Umbilical cord (tissue), 1 donor: ENCODE measurements at regions not wholly inside any gene's neighbourhood (a gene's known extent, or its start where the extent isn't known, plus 50 kb on each side); places are given as distances from the start of the nearest gene placed in this dataset.
"Not testable (repeated sequence)": the region's sequence is repeated elsewhere in the genome, so short reads cannot be mapped to it uniquely, and the experiment has no call there.

Experiments used
- DNase-seq: peaks from one replicate; pipeline ENCODE4 v3.0.0-alpha.2; 2015; ENCODE audit warnings: low spot score

GRCh38 chr12:40431169-40431568, 206.4 kb downstream of the LRRK2 start:
- no peak for DNase-seq

- DNase-seq = no peak
Observed at GRCh38 chr12:40435251-40435650, 210.5 kb downstream of the LRRK2 start.

- no peak for DNase-seq
Observed at GRCh38 chr12:40435951-40436350, 211.2 kb downstream of the LRRK2 start.

GRCh38 chr12:40436564-40436963, 211.8 kb downstream of the LRRK2 start:
- DNase-seq = no peak

GRCh38 chr12:40439771-40440492, 215.1 kb downstream of the LRRK2 start:
- DNase-seq = no peak

- no peak for DNase-seq
Observed at GRCh38 chr12:40444174-40444573, 219.4 kb downstream of the LRRK2 start.

- DNase-seq = peak; percentile 8
Observed at GRCh38 chr12:40446385-40446784, 221.6 kb downstream of the LRRK2 start.

GRCh38 chr12:40448523-40448922, 223.7 kb downstream of the LRRK2 start:
- DNase-seq = not testable (repeated sequence)

GRCh38 chr12:40451661-40452060, 226.9 kb downstream of the LRRK2 start:
- DNase-seq = no peak

- no peak for DNase-seq
Observed at GRCh38 chr12:40464121-40464520, 228.1 kb upstream of the CNTN1 start.

GRCh38 chr12:40469736-40470135, 222.5 kb upstream of the CNTN1 start:
- no peak for DNase-seq

GRCh38 chr12:40473962-40474361, 218.3 kb upstream of the CNTN1 start:
- DNase-seq = no peak

GRCh38 chr12:40474630-40475029, 217.6 kb upstream of the CNTN1 start:
- DNase-seq = no peak

- no peak for DNase-seq
Observed at GRCh38 chr12:40499856-40500255, 192.4 kb upstream of the CNTN1 start.

GRCh38 chr12:40502322-40502721, 189.9 kb upstream of the CNTN1 start:
- no peak for DNase-seq

GRCh38 chr12:40505327-40505726, 186.9 kb upstream of the CNTN1 start:
- DNase-seq = no peak

- no peak for DNase-seq
Observed at GRCh38 chr12:40508421-40508820, 183.8 kb upstream of the CNTN1 start.

GRCh38 chr12:40511341-40511740, 180.9 kb upstream of the CNTN1 start:
- DNase-seq = no peak

GRCh38 chr12:40515041-40515816, 177.0 kb upstream of the CNTN1 start:
- DNase-seq = peak; percentile 86

GRCh38 chr12:40522837-40523236, 169.4 kb upstream of the CNTN1 start:
- no peak for DNase-seq

GRCh38 chr12:40525054-40525453, 167.2 kb upstream of the CNTN1 start:
- DNase-seq = no peak

- no peak for DNase-seq
Observed at GRCh38 chr12:40534828-40535227, 157.4 kb upstream of the CNTN1 start.

- DNase-seq = no peak
Observed at GRCh38 chr12:40551466-40551865, 140.8 kb upstream of the CNTN1 start.
